ENCODE measurements at regions not wholly inside any gene's neighbourhood (a gene's known extent, or its start where the extent isn't known, plus 50 kb on each side); places are given as distances from the start of the nearest gene placed in this dataset.

DNA sequence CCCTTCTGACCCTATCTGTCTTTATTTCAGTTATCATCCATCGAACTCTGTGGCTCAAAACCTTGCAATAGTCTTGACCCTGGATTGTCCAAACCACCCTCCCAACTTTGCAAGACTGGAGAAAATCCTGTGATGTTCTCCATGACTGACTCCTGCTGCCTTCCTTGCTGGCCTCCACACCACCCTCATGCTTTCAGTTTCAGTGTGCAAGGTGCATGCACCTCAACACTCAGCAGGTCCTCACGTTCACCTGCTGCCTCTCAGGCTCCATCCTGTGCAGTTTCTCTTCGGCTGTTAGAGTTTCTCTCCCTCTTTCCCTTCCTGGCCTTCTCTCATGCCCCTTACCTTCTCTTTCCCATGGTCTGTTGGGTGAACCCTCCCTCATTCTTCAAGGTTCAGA is 59.4 kb upstream of the ASIC2 start:
- no peak for DNase-seq

DNA sequence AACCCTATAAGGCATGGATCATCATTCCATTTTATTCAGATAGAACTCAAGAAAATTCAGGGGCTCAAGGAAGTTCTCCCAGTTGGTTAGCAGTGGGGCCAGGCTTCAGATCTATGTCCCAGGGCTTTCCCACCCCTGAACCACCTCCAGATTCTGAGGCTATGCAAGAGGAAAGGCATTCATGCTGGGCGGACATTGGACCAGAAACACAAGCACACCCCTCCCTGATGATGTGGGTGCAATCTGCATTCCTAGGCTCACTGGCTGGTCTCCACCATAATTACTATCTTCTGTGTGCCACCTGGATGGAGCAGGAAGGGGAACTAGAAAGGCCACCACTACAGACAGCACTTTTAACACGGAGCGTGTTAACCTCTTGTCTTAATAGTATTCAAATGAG is 63.2 kb upstream of the ASIC2 start:
- DNase-seq, result no peak

DNA sequence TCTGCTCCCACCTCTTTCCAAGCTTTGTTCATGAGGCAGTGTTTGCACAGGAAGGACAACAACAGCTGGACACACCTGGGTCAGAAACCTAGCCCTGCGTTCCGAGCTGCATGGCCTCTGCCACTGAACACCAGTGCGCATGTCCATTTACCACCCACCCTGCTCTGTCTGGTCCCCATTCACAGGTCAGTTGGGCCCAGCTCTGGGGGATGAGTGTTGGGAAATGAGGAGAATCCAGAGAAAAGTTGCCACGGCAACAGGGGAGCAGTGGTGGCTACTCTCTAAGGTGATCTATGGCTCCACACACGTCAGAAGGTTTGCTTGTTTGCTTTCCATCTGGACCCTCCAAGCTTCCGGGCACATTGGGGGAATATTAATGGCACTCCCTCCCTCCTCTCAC is 70.4 kb upstream of the ASIC2 start:
- no peak for DNase-seq

DNA sequence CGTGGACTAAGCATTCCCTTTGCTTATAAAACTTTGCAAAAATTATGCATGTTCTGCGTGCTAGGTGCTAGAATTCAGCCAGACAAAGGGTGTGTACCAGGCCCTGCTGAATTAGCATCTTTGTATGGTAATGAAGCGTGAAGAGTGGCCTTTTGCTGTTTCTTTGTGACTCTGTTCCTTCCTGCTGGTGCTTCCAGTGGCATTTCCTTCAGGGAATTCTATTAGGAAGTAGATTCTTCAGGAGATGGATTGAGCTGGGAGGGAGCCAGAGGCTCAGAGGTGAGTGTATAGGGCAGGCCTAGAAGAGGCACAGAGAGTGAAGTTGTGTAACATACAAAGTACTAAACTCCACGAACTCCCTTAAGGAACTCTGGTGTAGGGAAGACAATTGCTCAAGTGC is 73.9 kb upstream of the ASIC2 start:
- no peak for DNase-seq

DNA sequence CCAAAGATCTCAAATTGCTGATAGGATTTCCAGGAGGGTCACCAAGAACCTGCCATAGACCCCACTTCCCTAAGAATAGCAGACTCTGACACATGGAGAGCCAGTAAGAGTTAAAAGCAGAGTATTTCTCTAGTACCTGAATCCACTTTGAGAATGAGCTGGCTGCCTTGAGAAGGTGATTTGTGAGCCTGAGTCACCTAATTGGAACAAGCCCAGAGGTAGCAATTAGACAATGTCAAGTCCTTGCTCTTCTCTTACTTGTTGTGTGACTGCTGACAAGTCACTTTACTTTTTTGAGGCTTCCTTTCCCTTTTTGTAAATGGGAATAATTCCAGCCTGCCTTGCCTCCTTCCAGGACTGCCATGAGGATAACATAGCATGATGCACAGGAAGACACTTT is 76.1 kb upstream of the ASIC2 start:
- DNase-seq, result no peak

DNA sequence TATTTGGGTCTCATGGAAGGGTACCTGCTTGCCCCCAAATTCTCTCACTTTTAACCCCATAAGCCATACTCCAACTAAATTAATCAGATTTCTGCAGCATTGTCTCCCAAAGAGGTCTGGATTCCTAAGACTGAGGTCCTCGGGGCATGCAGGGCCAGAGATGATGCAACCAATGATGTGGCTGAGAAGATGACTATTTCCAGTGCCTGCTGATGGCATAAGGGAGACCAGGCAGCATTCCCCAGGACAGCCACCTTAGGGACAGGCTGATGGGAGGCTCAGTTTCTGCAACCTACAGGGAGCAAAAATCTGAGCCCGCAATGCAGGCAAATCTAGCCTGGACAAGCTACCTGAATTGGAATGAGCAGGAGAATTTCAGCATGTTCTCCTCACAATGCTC is 76.8 kb upstream of the ASIC2 start:
- DNase-seq, result no peak

DNA sequence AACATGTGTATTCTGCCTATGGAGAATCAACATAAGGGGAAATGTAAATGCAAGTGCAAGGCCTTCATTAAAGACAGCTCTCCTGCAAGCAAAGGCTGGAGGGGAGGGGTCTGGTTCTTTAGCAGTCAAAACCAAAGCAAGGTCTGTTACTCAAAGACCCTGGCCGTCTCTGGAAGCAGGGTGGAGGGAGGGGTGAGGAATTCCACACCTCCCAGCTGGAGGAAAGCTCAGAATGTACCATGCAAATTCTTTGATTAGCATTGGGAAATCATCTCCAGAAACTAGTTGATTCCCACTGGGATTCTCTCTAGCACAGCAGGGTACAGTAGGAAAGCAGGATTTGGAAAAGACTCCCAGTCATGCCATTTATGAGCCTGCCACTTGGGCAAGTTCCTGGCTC is 77.3 kb upstream of the ASIC2 start:
- DNase-seq, result no peak

DNA sequence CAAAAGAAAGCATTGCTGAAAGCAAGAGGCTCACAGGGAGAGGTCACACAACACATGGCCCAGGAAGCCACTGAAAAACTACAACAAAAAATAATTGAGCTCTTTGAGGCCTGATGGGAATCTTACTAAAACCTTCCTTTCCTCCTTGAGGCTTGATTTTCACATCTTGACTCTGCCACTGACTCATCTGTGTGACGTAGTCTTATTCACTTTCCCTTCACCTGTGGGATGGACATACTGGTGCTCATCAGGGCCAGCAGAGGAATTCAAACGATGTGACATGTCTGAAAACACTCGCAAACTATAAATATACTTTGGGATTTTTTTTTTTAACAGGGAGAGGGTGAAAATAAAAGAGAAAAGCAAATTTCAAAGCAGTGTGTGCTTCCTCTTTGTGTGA is 78.3 kb upstream of the ASIC2 start:
- DNase-seq, result no peak

DNA sequence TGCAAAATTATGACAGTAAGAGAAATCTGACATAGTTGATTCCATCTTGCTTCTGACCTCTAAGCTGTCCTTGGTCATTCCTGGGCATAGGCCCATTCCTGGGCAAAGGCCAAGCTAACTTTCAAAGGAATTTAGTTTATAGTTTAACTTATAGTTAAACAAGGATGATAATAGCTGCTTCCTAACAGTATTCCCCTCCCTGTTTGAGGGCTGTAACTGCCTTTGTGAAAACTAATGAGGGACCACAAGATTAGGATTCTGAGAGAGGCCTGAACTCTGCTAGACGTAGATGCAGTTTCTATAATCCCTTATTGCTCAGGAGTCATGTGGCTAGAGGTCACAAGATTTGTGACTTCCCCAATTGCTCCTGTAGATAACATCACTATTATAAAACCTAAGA is 80.2 kb upstream of the ASIC2 start:
- DNase-seq, result no peak

DNA sequence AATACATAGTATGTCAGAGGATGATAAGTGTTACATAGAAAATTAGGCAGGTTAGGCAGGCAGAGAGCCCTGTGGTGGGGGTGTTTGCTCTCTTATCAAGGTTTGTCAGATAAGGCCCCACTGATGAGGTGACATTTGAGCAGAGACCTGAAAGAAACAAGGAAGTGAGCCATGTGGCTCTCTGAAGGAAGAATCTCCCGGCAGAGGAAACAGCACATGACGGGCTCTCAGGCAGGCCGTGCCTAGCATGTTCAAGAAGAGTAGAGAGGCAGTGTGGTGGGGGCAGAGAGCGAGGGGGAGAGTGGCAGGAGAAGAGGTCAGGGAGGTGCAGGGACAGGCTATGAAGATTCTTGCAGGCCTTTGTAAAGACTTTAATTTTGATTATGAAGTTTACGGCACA is 82.0 kb upstream of the ASIC2 start:
- no peak for DNase-seq

DNA sequence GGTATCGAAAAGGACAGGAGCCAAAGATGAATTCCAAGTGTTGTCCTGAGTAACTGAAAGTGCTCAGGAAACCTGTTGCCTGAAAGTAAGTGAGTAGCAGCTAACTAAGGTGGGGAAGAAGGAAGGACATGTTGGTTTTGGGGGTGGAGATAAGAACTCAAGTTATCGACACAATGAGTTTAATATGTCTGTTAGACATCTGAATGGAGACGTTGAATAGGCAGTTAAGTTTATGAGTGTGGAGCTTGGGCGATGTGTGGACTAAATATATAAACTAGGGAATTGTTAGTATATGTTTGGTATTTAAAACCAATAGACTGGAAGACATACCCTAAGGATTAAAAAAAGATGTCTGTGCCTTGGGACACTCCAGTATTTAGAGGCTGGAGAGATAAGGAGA is 82.7 kb upstream of the ASIC2 start:
- DNase-seq, result no peak

DNA sequence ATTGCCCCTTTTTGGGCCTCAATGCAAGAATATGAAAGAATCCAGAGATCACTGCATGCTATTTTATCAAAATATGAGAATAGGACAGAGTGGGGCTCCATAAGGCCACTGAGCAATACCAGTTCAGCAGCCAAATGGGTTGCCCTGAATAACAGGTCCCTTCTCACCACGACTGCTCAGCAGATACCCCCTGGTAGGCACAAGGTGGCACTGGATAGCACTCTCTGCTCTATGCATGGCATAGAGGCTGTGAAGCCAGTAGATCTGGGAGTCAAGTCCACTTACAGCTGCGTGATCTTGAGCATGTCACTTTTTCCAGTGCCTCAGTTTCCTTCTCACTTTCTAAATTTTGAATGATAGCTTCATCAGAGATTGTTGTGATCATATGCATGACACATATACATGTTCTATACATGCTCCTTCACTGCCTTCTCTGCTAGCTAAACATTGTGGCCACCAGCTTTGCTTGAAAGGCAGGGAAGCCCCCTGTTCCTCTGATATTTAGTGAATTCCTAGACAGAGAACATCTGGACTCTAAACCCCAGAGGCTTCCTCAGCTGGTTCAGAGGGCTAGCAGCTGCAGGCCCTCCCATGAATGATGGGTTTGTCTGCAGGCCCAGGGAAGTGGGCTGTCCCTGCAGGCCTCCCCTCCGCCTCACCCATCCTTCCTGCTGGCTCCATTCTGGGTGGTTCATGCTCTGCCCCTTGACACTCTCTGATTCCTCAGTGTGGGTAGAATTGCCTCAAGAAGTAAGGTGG is 84.9 kb upstream of the ASIC2 start:
- DNase-seq, result no peak

DNA sequence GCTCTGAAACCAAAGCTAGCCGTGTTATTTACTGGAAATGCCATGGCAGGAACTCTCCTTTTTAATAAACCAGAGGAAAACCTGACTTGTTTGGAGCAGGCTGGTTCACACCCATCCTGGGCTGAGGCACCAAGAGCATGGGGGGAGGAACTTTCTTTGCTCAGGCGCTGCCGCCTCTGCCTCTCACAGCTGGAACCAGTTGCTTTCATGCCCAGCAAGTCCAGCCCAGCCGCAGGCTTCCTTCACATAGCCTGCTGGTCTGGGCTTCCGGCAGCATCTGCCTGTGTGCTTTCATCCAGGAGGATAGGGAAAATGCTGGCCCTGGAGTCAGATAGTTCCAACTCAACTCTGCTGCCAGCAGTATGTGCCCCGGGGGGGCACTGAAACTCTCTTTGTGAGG is 88.1 kb upstream of the ASIC2 start:
- no peak for DNase-seq

DNA sequence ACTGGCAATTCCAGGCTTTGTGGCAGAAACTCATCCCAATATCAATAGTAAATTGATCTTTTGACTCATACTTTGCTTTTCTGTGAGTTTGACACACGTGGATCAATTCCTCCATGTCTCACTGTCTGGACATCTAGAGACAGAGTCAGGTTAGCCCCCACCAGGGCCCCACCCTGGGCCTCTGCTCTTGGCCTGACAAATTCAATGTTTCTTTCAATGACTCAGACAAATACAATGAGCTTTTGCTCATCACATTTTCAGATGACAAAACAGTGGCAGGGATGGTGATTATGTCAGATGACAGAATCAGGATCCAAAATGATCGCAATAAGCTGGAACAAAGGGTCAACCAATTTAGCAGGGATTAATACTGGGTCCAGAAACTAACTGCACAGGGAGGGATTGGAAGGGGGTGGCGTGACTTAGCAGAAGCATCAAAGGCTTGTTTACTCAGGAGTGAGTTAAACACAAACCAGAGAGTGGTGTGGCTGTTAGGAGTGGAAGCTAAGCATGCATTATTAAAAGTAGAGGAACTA is 90.5 kb upstream of the ASIC2 start:
- no peak for DNase-seq

DNA sequence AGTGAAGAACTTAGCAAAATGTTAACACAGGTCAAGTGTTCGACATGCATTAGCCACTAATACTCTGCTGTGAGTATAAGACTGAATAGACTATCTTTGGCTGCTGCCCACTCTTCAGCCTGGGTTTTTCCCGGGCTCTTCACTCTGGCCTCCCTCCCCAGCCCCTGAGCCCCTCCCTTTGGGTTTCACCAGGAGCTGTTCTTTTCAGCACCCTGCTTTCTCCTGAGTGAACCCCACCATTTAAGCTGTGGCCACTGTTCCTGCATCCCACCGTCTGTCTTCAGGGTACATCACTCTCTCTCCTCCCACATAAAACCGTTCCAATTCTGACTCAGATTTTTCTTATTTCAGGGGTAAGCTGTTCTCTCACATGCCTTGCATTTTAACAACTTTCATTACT is 92.0 kb upstream of the ASIC2 start:
- no peak for DNase-seq

DNA sequence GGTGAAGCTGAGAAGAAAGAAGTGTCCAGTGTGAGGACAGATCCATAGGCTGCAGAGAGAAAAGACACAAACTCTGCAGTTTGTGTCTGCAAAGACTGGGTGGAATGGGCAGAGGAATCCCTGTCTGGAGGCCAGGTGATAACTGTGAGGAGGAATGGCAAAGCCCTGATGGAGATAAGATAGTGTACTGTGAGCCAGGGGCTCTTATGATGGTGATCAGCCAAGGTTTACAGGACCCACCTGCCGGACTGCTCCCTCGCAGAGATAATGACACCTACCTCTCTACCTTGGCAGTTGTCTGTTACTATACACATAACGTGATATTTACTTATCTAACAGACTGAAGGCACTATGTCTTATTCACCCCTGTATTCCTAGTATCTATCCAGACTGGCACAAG is 92.6 kb upstream of the ASIC2 start:
- no peak for DNase-seq

DNA sequence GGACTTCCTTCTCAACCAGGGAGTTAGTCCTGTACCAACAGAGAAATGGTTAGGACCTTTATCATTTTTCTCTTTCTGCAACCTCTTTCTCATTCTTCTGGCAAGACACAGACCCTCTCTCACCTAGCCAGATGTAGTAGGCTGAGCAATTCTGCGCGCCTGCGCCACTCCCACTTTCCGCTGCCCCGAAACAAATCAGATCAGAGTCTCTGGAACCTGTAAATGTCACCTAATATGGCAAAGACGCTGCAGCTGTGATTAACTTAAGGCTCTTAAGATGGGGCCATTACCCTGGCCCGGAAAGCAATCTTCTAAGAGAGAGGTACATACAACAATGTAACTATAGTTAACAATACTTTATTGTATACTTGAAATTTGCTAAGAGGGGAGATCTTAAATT is 94.3 kb upstream of the ASIC2 start:
- DNase-seq, result no peak

DNA sequence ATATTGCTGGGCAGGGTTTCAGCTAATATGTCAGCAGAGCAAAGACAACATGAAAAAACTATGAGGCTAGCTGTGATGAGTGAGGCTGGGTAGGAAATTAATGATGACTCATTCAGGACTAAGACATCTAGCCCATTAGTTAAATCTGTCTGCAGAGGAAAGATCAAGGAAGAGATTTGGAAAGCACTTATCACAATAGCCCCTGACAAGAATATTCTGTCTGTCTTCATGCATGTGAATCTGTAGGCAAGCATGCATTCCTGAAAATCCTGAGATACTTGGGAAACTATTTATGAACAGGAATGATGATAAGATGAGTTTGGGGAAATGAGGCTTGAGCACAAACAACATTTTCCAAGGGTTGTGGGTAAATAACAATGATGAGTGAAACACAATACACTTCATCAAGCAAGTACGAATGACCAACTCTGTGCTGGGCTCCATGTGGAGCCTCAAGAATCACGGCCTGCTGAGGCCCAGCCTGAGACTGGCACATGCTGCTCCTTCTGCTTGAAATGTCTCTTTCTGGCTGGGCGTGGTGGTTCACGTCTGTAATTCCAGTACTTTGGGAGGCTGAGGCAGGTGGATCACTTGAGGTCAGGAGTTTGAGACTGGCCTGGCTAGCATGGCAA is 96.5 kb upstream of the ASIC2 start:
- no peak for DNase-seq

DNA sequence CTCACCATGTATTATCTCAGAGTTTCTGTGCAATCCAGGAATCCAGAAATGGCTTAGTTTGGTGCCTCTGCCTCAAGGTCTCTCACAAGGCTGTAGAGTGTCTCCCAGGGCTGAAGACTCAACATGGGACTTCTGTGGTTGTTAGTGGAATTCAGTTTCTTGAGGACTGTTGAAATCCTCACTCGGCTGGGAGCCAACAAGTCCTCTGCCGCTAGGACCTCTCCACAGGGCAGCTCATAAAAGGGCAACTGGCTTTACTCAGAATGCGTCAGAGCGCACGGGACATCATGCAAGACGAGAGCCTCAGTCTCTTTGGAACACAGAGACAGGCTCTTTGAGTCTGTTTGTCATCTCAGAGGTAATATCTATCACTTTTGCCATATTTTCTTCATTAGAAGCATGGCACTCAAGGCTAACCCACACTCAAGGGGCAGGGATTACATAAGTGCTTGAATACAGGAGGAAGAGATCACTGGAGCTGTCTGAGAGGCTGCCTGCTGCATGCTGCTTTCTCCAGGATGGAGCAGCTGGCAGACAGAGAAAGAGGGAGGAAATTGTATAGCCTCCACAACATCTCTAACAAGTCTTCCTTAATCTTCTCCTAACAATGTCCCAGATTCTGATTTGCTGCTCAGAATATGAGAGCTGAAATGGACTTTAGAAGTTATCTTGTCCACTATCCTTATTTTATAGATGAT is 97.5 kb upstream of the ASIC2 start:
- no peak for DNase-seq

DNA sequence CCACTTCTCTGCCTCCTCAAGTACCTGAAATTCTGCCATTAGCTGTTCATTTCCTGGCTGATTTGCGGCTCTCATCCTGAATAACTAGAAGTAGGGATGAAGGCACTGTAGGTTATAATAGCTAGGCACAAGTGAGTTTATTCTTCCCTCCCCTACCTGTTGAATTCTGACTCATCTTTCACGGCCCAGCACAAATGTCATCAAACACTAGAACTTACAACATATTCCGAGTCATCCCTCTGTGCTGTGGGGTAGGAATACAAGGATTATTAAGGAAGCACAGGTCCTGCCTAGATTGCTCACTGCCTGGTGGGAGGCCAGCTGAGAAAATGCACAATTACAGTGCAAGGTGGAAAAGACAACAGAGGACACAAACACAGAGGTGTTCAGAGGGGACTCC is 103.7 kb upstream of the ASIC2 start:
- DNase-seq, result no peak

DNA sequence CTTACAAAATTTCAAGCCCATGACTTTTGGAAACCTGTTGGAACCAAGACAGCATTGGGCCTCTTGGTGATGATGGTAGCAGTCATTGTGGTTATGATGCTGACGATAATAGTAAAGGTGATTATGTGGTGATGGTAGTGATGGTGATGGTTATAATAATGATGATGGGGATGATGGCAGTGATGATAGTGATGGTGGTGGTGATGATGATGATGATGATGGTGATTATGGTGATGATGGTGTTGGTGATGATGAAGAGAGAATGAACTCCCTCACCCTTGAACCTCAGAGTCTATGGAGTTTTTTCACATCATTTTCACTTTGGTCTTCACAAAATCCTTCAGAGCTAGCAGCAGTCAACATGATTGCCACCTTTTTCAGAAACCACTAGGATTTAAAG is 105.3 kb upstream of the ASIC2 start:
- no peak for DNase-seq

DNA sequence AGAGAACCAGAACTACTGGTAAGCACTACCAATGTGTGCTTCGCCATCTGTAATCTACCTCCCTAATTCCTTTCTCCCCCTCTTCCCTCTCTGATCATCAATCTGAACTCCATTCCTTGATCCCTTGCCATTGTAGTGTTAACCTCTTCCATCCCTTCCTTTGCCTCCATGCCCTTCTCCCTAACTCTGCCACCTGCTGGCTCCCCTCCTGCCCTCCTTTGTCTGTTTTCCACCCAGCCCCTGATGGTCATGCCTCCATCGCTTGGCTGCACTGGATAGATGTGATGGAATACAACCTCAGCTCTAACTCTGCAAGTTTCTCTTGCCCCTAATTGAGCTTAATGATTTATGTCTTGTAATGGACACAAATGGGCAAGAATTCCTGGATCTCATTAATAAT is 108.2 kb upstream of the ASIC2 start:
- DNase-seq, result no peak

DNA sequence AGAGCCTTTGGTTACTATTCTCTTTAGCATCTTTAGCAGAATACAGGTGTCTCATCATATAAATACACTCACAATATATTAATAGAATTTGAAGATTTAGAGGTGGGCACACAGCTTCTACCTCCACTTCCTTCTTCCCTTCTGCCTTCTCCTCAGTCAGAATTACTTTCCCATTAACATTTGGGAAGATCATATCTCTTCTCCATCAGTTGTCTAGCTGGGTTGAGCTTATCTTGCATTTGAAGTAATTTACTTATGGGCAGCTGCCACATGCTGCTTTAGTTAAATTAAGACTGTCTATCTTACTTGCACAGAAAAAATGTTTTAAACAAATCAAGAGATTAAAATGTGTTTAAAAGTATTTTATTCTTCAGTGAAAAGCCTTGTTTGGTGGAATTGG is 110.1 kb upstream of the ASIC2 start:
- no peak for DNase-seq
